PC-9 (cell line): ENCODE measurements at regions not wholly inside any gene's neighbourhood (a gene's known extent, or its start where the extent isn't known, plus 50 kb on each side); places are given as distances from the start of the nearest gene placed in this dataset.

Source experiments
- BruUV-seq: library from RNA; stranded (reverse); fragments of 400-500 nt; replicated peaks from 2 replicates; lab custom pipeline; 2021; lab: Mats Ljungman, UMichigan
- CTCF ChIA-PET: fragments of 300-600 bp; sonication (Branson Sonifier 250); formaldehyde crosslinking; loops from one replicate; lab custom pipeline; 2022; ENCODE audit warnings: antibody characterized with exemption; lab: Charles Lee
- POLR2A ChIA-PET: fragments of 300-600 bp; sonication (Branson Sonifier 250); formaldehyde crosslinking; loops from one replicate; lab custom pipeline; 2022; ENCODE audit warnings: antibody characterized with exemption; ENCODE audit not compliant: unreplicated experiment; lab: Charles Lee
- DNase-seq, 2 experiments: peaks; one replicate each; pipeline versions ENCODE4 v3.0.0 to v3.0.0-alpha.2; 2015 to 2022; ENCODE audit warnings: mixed read lengths in 1 of 2
- H2AFZ ChIP-seq: fragments of 200-600 bp; sonication (generic); 2 replicates; pipeline ENCODE4 v1.8.1; 2017; ENCODE audit warnings: antibody characterized with exemption
- H3F3A ChIP-seq: fragments of 200-600 bp; sonication (generic); 2 replicates; pipeline ENCODE4 v1.8.1; 2017; ENCODE audit warnings: antibody characterized with exemption, mild to moderate bottlenecking, low read depth; ENCODE audit not compliant: insufficient read depth
- H3K27ac ChIP-seq: fragments of 200-600 bp; sonication (generic); 2 replicates; pipeline ENCODE4 v1.6.1; 2016; ENCODE audit warnings: mixed run types
- H3K27me3 ChIP-seq: fragments of 200-600 bp; sonication (generic); 2 replicates; pipeline ENCODE4 v1.6.1; 2016; ENCODE audit warnings: low read depth, mixed run types; ENCODE audit not compliant: insufficient read depth
- H3K36me3 ChIP-seq: fragments of 200-600 bp; sonication (generic); 2 replicates; pipeline ENCODE4 v1.6.1; 2016; ENCODE audit warnings: low read depth, mixed run types
- H3K4me1 ChIP-seq: fragments of 200-600 bp; sonication (generic); replicated peaks from 2 replicates; pipeline ENCODE4 v1.6.1; 2016; ENCODE audit warnings: mixed run types; ENCODE audit not compliant: insufficient read depth
- H3K4me2 ChIP-seq: fragments of 200-600 bp; sonication (generic); 2 replicates; pipeline ENCODE4 v1.6.1; 2017; ENCODE audit warnings: mixed run types
- H3K4me3 ChIP-seq: fragments of 200-600 bp; sonication (generic); 2 replicates; pipeline ENCODE4 v1.6.1; 2016; ENCODE audit warnings: mixed run types
- H3K79me2 ChIP-seq: fragments of 200-600 bp; sonication (generic); 2 replicates; pipeline ENCODE4 v1.6.1; 2017; ENCODE audit warnings: low read depth, mixed run types
- H3K9me2 ChIP-seq: fragments of 200-600 bp; sonication (generic); 2 replicates; pipeline ENCODE4 v1.8.1; 2017; ENCODE audit warnings: mild to moderate bottlenecking; ENCODE audit not compliant: insufficient read depth
- H3K9me3 ChIP-seq: fragments of 200-600 bp; sonication (generic); 2 replicates; pipeline ENCODE4 v1.8.1; 2016; ENCODE audit warnings: low read depth; ENCODE audit not compliant: insufficient read depth
- H4K20me1 ChIP-seq: fragments of 200-600 bp; sonication (generic); 2 replicates; pipeline ENCODE4 v1.8.1; 2017; ENCODE audit not compliant: insufficient read depth
- EZH2 ChIP-seq: fragments of 200-600 bp; sonication (generic); IDR thresholded peaks from 2 replicates; pipeline ENCODE4 v1.8.0; 2017; ENCODE audit warnings: antibody characterized with exemption, low read depth
- intact Hi-C: fragments of 100-400 bp; cut with micrococcal nuclease; formaldehyde crosslinking; loops from one replicate; pipeline ENCODE4 v1.10.0; 2022; ENCODE audit not compliant: unreplicated experiment
- TF ChIP-seq, protein P1 (sequence below): fragments of 200-600 bp; sonication (generic); conservative IDR thresholded peaks from 2 replicates; pipeline ENCODE4 v1.6.1; 2017; ENCODE audit warnings: mixed run types, antibody characterized with exemption, mild to moderate bottlenecking, moderate library complexity

DNA sequence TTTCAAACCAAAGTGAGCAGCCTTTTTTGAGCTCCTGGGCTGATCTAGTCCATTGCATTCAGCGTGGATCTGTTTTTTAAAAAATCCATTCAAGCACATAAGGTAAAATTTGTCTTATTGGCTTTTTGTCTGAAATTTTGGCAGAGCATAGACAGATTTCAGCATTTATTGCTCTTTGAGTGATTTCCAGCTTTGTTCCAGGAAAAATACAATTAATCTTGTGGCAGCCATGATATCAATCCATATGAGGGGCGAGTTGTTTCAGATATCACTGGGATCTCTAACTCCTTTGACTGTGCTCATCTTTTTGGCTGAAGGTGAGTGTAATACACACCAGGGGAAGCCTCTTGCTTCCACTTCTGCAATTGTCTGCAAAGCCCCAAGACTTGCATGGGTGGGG is 523.9 kb downstream of the SLC4A3 start:
- Histone ChIP-seq H3K27me3 (no peaks in the 10 kb centered on the region), H3K27ac (no peak overlapping the region), H3K9me3 (no peaks in the 10 kb centered on the region), H3K4me2 (no peak overlapping the region), H2AFZ (no peak overlapping the region), H3K4me3 (no peak overlapping the region), H4K20me1 (no peaks in the 10 kb centered on the region), H3K4me1 (no peaks in the 10 kb centered on the region), H3F3A (no peaks in the 10 kb centered on the region), H3K79me2 (no peaks in the 10 kb centered on the region), H3K9me2 (no peaks in the 10 kb centered on the region), H3K36me3 (no peaks in the 10 kb centered on the region)
- no TSS peak for BruUV-seq
- ChIA-PET POLR2A (no interaction called here), CTCF (no interaction called here)
- intact Hi-C loops, result no loop called here
- TF ChIP-seq, protein P1, sequence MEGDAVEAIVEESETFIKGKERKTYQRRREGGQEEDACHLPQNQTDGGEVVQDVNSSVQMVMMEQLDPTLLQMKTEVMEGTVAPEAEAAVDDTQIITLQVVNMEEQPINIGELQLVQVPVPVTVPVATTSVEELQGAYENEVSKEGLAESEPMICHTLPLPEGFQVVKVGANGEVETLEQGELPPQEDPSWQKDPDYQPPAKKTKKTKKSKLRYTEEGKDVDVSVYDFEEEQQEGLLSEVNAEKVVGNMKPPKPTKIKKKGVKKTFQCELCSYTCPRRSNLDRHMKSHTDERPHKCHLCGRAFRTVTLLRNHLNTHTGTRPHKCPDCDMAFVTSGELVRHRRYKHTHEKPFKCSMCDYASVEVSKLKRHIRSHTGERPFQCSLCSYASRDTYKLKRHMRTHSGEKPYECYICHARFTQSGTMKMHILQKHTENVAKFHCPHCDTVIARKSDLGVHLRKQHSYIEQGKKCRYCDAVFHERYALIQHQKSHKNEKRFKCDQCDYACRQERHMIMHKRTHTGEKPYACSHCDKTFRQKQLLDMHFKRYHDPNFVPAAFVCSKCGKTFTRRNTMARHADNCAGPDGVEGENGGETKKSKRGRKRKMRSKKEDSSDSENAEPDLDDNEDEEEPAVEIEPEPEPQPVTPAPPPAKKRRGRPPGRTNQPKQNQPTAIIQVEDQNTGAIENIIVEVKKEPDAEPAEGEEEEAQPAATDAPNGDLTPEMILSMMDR, result no peak
- TF ChIP-seq EZH2, result no peak
- DNase-seq, result no peak

- H3F3A ChIP-seq, result no peaks in the 10 kb centered on the region
- no TSS peak for BruUV-seq
- TF ChIP-seq, protein P1, result no peak
- no peak for TF ChIP-seq EZH2
- no peak overlapping the region for H3K4me2 ChIP-seq
- H3K27me3 ChIP-seq, result no peaks in the 10 kb centered on the region
- no peaks in the 10 kb centered on the region for H3K36me3 ChIP-seq
- DNase-seq, result no peak
- H4K20me1 ChIP-seq, result no peaks in the 10 kb centered on the region
- H2AFZ ChIP-seq, result no peak overlapping the region
- no peaks in the 10 kb centered on the region for H3K9me2 ChIP-seq
- no peaks in the 10 kb centered on the region for H3K9me3 ChIP-seq
- no peaks in the 10 kb centered on the region for H3K79me2 ChIP-seq
- intact Hi-C loops, result no loop called here
- CTCF ChIA-PET, result no interaction called here
- POLR2A ChIA-PET, result interaction anchor here (0.7 kb wide), 1 partner anchor 1487 kb away, joined by 3 read pairs; no protein-coding TSS in a partner anchor
- H3K4me3 ChIP-seq, result no peak overlapping the region
- no peaks in the 10 kb centered on the region for H3K4me1 ChIP-seq
- no peak overlapping the region for H3K27ac ChIP-seq
Measured at GRCh38 chr2:220152281-220152935, 525.0 kb downstream of the SLC4A3 start.

DNA sequence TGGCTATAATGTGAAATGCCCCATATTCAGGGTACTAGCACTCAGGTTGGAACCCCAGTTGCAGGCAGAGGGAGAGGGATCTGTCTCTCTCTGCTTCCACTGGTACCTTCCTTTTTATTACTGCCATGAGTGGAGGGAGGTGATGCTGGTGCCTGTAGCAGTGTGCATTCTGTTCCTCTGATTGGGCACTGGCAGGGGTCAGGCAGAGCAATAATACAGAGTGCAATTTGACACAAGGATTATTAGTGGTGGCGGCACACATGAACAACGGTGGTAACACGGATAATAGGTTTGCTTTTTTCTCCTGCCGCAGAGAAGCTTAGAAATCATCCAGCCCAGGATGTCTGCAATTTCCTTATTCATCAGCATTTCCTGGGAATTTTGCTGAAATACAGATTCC is 525.7 kb downstream of the SLC4A3 start:
- no peak overlapping the region for H3K27ac ChIP-seq
- intact Hi-C loops, result no loop called here
- CTCF ChIA-PET, result no interaction called here
- no TSS peak for BruUV-seq
- H3K9me3 ChIP-seq, result no peaks in the 10 kb centered on the region
- POLR2A ChIA-PET, result interaction anchor here (0.7 kb wide), 1 partner anchor 1486 kb away, joined by 3 read pairs; no protein-coding TSS in a partner anchor
- no peaks in the 10 kb centered on the region for H3K9me2 ChIP-seq
- H3F3A ChIP-seq, result no peaks in the 10 kb centered on the region
- TF ChIP-seq, protein P1, result no peak
- TF ChIP-seq EZH2, result no peak
- H3K4me2 ChIP-seq, result no peak overlapping the region
- no peaks in the 10 kb centered on the region for H3K36me3 ChIP-seq
- H4K20me1 ChIP-seq, result no peaks in the 10 kb centered on the region
- no peak overlapping the region for H3K4me3 ChIP-seq
- H3K4me1 ChIP-seq, result no peaks in the 10 kb centered on the region
- DNase-seq, result no peak
- no peaks in the 10 kb centered on the region for H3K27me3 ChIP-seq
- no peaks in the 10 kb centered on the region for H3K79me2 ChIP-seq
- no peak overlapping the region for H2AFZ ChIP-seq
